Activated naive CD4-positive, alpha-beta T cell treated with anti-CD3 and anti-CD28 coated beads, Interleukin-2, amount 10 ng/mL, durations not matched to agents 7 days and 5 days (primary cell): ENCODE measurements at regions not wholly inside any gene's neighbourhood (a gene's known extent, or its start where the extent isn't known, plus 50 kb on each side); places are given as distances from the start of the nearest gene placed in this dataset.
"Not testable (repeated sequence)": the region's sequence is repeated elsewhere in the genome, so short reads cannot be mapped to it uniquely, and the experiment has no call there.

Experiments used
- CTCF ChIA-PET: fragments of 350-600 bp; sonication (Branson Sonifier 250); formaldehyde crosslinking; loops from one replicate; lab custom pipeline; 2021; ENCODE audit warnings: antibody characterized with exemption; lab: Charles Lee
- DNase-seq: peaks from one replicate; pipeline ENCODE4 v3.0.0-alpha.2; 2020
- H3K27ac Mint-ChIP-seq: one replicate; pipeline ENCODE4 v1.8.0; 2021; ENCODE audit warnings: mild to moderate bottlenecking, moderate library complexity, mixed read lengths
- H3K27me3 Mint-ChIP-seq: one replicate; pipeline ENCODE4 v1.8.0; 2021; ENCODE audit warnings: mild to moderate bottlenecking, mixed read lengths
- H3K36me3 Mint-ChIP-seq: one replicate; pipeline ENCODE4 v1.8.0; 2021; ENCODE audit warnings: mixed read lengths
- H3K4me1 Mint-ChIP-seq: one replicate; pipeline ENCODE4 v1.8.0; 2021; ENCODE audit warnings: mixed read lengths
- H3K4me3 Mint-ChIP-seq: one replicate; pipeline ENCODE4 v1.8.0; 2021; ENCODE audit warnings: mild to moderate bottlenecking, moderate library complexity, mixed read lengths
- H3K9me3 Mint-ChIP-seq: one replicate; pipeline ENCODE4 v1.8.0; 2021; ENCODE audit warnings: mixed read lengths

DNA sequence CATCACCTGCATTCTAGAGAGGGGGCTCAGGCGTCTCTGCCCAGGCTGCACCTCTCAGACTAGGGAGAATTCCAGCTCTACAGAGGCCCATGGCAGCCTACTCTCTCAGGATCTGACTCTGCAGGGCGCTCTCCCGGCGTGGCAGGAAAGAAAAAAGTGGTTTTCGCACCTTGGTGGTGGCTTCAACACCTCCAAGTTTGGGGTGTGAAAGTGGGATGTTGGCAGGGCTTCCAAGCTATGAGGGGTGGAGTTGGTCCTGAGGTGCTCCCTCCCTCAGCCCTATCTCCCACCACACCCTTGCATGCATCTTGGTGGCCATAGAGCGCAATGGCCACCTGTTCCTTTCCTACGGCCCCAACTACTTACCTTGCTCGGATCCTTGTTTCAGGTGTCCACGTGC, 166.5 kb downstream of the VSIG4 start:
- H3K4me3 Mint-ChIP-seq = no peak overlapping the region
- no peak overlapping the region for H3K27ac Mint-ChIP-seq
- H3K4me1 Mint-ChIP-seq = peaks cover 4% of the 10 kb centered on the region
- H3K27me3 Mint-ChIP-seq = no peaks in the 10 kb centered on the region
- peaks cover 1% of the 10 kb centered on the region for H3K36me3 Mint-ChIP-seq
- CTCF ChIA-PET = no interaction called here
- peaks cover 7% of the 10 kb centered on the region for H3K9me3 Mint-ChIP-seq
- no peak for DNase-seq

DNA sequence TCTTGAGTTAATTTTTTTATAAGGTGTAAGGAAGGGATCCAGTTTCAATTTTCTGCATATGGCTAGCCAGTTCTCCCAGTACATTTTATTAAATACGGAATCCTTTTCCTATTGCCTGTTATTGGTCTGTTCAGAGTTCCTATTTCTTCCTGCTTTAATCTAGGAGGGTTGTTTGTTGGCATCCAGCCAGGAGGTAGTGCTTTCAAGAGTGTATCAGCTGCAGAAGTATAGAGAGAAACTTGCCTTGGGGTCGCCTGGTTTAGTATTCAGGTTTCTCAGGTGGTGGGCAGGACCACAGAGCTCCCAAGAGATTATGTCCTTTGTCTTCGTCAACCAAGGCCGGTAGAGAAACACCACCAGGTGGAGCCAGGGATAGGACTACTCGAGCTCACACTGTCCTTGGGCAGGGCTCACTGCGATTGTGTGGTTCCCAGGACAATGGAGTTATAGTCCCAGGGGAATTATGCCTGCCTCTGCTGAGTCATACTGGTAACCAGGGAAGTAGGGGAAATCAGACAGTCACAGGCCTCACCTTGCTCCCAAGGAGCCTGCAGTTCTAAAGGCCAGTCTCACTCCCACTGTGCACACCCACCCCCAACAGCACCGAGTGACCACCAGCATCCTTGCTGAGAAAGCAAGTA, 168.1 kb downstream of the VSIG4 start:
- no peak for DNase-seq
- Mint-ChIP-seq H3K27me3 (no peaks in the 10 kb centered on the region), H3K9me3 (peaks cover 7% of the 10 kb centered on the region), H3K4me1 (peaks cover 4% of the 10 kb centered on the region), H3K36me3 (peaks cover 1% of the 10 kb centered on the region), H3K4me3 (no peak overlapping the region), H3K27ac (no peak overlapping the region)
- CTCF ChIA-PET = no interaction called here

DNA sequence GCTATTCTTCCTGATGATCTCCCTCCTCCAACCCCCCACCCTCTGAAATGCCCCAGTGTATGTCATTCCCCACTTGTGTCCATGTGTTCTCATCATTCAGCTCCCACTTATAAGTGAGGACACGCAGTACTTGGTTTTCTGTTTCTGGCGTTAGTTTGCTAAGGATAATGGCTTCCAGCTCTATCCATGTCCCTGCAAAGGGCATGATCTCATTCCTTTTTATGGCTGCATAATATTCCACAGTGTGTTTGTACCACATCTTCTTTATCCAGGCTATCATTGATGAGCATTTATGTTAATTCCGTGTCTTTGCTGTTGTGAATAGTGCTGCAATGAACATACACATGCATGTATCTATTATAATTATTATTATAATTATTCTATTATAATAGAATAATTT, 169.3 kb downstream of the VSIG4 start:
- H3K4me1 Mint-ChIP-seq = peaks cover 17% of the 10 kb centered on the region
- DNase-seq, H3K4me3 Mint-ChIP-seq, CTCF ChIA-PET, H3K27ac Mint-ChIP-seq, H3K36me3 Mint-ChIP-seq, H3K27me3 Mint-ChIP-seq, H3K9me3 Mint-ChIP-seq: not testable (repeated sequence)

DNA sequence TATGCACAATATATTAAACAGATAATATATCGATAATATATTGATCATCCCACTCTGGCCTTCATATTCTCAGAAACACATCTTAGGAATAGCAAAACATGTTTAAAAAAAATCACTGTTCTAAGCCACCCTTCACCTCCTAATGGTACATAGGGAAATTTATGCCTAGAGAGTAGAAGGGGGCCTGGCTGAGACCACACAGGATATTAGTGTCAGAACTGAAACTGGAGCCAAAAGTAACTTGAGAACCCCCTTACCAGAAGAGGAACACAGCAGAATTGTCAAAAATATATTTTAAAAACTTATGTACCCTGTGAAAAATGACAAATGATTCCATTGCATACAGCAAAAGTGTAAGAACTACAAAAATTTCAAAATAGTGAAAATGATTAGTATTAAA, 173.1 kb downstream of the VSIG4 start:
- Mint-ChIP-seq H3K9me3 (no peaks in the 10 kb centered on the region), H3K27ac (peak overlapping the region; percentile 52), H3K36me3 (peaks cover 2% of the 10 kb centered on the region), H3K27me3 (no peaks in the 10 kb centered on the region), H3K4me1 (peaks cover 39% of the 10 kb centered on the region), H3K4me3 (no peak overlapping the region)
- no peak for DNase-seq
- CTCF ChIA-PET = interaction anchor here (1.0 kb wide), 1 partner anchor 112 kb away, joined by 4 read pairs; no protein-coding TSS in a partner anchor

DNA sequence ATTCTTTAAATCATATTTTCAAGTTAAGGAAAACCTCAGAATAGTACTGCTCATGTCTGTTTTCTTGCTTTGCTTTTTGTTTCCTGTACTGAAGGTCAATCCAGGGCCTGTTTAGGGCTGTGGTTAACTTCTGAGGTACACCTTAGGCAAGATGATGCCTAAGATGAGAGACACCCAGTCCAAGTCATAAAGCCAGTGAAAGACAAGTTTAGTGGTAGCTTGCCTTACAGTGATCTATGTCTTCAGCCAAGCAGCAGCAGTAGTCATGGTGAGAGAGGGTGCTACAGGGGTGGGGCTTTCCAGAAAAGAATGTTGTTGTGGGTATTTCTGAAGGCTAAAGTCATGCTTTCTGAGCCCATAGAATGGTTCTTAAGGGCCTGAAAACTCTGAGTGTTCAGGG, 173.7 kb downstream of the VSIG4 start:
- DNase-seq = peak; percentile 40
- H3K27me3 Mint-ChIP-seq = no peaks in the 10 kb centered on the region
- peaks cover 2% of the 10 kb centered on the region for H3K36me3 Mint-ChIP-seq
- H3K9me3 Mint-ChIP-seq = no peaks in the 10 kb centered on the region
- H3K4me1 Mint-ChIP-seq = peaks cover 45% of the 10 kb centered on the region
- CTCF ChIA-PET = interaction anchor here (1.0 kb wide), 1 partner anchor 112 kb away, joined by 4 read pairs; no protein-coding TSS in a partner anchor
- H3K27ac Mint-ChIP-seq = peak overlapping the region; percentile 76
- H3K4me3 Mint-ChIP-seq = no peak overlapping the region

DNA sequence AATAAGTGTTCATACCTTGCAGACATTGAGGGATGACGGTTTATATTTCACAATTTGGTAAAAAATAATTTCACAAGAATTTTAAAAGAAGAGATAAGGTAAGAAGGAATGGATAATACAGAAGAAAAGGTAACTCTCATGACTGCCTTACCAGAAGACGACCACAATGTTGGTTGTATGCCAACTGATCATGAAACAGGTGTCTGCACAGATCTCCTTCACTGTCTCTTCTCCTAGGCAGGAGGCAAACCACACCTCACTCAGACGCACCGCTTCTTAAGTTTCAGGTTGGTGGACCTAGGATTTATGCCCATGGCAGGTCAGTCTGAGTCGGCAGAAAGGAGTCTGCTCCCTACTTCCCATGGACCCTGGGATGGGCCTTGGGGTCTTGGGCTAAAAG, 177.2 kb downstream of the VSIG4 start:
- H3K36me3 Mint-ChIP-seq = peaks cover 2% of the 10 kb centered on the region
- H3K4me1 Mint-ChIP-seq = peaks cover 56% of the 10 kb centered on the region
- H3K27ac Mint-ChIP-seq = no peak overlapping the region
- no peak for DNase-seq
- CTCF ChIA-PET = no interaction called here
- H3K27me3 Mint-ChIP-seq = no peaks in the 10 kb centered on the region
- no peaks in the 10 kb centered on the region for H3K9me3 Mint-ChIP-seq
- no peak overlapping the region for H3K4me3 Mint-ChIP-seq

DNA sequence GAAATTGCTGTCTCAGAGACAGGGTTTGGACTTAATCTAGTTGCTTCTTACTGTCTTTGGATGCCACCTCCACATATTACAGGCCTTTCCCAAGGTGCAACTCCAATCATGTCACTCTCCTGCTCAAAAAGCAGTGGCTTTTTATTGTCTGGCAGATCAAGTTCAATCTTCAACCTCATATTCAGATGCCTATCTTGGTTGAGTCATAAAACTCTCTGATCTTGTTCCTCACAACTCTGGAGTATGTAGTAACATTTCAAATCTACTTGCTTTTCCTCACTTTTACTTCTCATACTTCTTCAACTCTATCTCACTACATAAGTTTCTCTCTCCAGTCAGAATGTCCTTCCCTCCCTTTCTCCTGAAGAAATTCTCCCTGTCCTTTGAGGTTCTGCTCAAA, 180.6 kb downstream of the VSIG4 start:
- CTCF ChIA-PET = no interaction called here
- no peak overlapping the region for H3K4me3 Mint-ChIP-seq
- H3K27ac Mint-ChIP-seq = no peak overlapping the region
- H3K4me1 Mint-ChIP-seq = peaks cover 37% of the 10 kb centered on the region
- no peak for DNase-seq
- H3K27me3 Mint-ChIP-seq = no peaks in the 10 kb centered on the region
- peaks cover 13% of the 10 kb centered on the region for H3K9me3 Mint-ChIP-seq
- H3K36me3 Mint-ChIP-seq = peaks cover 5% of the 10 kb centered on the region

DNA sequence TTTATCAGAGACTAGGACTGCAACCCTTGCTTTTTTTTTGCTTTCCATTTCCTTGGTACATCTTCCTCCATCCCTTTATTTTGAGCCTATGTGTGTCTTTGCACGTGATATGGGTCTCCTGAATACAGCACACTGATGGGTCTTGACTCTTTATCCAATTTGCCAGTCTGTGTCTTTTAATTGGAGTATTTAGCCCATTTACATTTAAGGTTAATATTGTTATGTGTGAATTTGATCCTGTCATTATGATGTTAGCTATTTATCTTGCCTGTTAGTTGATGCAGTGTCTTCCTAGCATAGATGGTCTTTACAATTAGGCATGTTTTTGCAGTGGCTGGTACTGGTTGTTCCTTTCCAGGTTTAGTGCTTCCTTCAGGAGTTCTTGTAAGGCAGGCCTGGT, 185.4 kb downstream of the VSIG4 start:
- H3K27ac Mint-ChIP-seq, H3K4me3 Mint-ChIP-seq, H3K27me3 Mint-ChIP-seq, CTCF ChIA-PET, H3K36me3 Mint-ChIP-seq, DNase-seq, H3K4me1 Mint-ChIP-seq: not testable (repeated sequence)
- peaks cover 18% of the 10 kb centered on the region for H3K9me3 Mint-ChIP-seq

DNA sequence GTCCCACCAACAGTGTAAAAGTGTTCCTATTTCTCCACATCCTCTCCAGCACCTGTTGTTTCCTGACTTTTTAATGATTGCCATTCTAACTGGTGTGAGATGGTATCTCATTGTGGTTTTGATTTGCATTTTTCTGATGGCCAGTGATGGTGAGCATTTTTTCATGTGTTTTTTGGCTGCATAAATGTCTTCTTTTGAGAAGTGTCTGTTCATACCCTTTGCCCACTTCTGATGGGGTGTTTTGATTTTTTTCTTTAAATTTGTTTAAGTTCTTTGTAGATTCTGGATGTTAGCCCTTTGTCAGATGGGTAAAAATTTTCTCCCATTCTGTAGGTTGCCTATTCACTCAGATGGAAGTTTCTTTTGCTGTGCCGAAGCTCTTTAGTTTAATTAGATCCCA, 183.9 kb downstream of the MSN start:
- DNase-seq, H3K27ac Mint-ChIP-seq, CTCF ChIA-PET, H3K4me3 Mint-ChIP-seq, H3K36me3 Mint-ChIP-seq, H3K27me3 Mint-ChIP-seq, H3K4me1 Mint-ChIP-seq: not testable (repeated sequence)
- H3K9me3 Mint-ChIP-seq = peaks cover 14% of the 10 kb centered on the region

DNA sequence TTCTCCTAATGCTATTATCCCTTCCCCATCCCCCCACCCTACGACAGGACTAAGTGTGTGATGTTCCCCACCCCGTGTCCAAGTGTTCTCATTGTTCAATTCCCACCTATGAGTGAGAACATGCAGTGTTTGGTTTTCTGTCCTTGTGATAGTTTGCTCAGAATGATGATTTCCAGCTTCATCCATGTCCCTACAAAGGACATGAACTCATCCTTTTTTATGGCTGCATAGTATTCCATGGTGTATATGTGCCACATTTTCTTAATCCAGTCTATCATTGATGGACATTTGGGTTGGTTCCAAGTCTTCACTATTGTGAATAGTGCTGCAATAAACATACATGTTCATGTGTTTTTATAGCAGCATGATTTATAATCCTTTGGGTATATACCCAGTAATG, 183.4 kb downstream of the MSN start:
- CTCF ChIA-PET, H3K4me1 Mint-ChIP-seq, H3K27me3 Mint-ChIP-seq, H3K4me3 Mint-ChIP-seq, H3K36me3 Mint-ChIP-seq, DNase-seq, H3K27ac Mint-ChIP-seq: not testable (repeated sequence)
- H3K9me3 Mint-ChIP-seq = peaks cover 14% of the 10 kb centered on the region

DNA sequence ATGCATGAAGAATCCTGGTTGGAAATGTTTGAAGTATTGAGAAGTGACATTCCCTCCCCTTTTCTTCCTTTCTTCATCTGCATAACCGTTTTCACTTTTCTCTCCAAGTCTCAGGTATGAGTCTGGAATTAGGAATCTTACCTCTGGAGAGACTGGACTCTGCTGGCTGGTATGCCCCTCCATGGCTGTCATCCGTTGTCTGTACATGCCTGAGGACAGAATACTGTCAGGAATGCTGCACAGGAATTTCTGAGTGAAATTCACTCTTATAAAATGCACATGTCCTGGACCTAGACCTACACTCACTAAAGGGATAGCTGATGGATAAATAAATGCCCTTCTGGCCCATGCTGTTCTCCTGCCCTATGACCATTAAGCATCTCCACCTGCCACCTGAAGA, 179.5 kb downstream of the MSN start:
- Mint-ChIP-seq H3K36me3 (no peaks in the 10 kb centered on the region), H3K4me3 (no peak overlapping the region), H3K27ac (no peak overlapping the region), H3K4me1 (no peaks in the 10 kb centered on the region), H3K27me3 (no peaks in the 10 kb centered on the region), H3K9me3 (no peaks in the 10 kb centered on the region)
- no peak for DNase-seq
- CTCF ChIA-PET = no interaction called here

DNA sequence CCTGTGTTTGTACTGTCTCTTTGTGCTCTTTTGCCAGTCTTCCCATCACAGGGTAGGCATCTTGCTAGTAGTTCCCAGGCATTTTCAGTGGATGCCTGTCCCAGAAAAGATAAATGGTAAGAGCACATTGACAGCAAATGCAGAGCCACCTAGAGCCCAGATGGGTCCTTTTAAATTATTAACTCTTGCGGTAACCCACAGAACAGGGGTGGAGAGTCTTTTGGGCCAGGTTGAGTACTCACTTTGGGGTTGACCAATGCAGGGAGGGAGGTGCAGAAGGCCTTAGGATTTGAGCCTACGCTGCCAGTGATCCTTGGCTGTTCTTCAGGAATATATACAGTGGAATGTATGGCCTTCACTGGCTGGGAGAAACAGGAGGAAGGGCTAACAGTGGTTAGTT, 173.8 kb downstream of the MSN start:
- Mint-ChIP-seq H3K36me3 (no peaks in the 10 kb centered on the region), H3K4me3 (no peak overlapping the region), H3K4me1 (peaks cover 9% of the 10 kb centered on the region), H3K27ac (no peak overlapping the region), H3K27me3 (no peaks in the 10 kb centered on the region), H3K9me3 (peaks cover 2% of the 10 kb centered on the region)
- CTCF ChIA-PET = no interaction called here
- no peak for DNase-seq

DNA sequence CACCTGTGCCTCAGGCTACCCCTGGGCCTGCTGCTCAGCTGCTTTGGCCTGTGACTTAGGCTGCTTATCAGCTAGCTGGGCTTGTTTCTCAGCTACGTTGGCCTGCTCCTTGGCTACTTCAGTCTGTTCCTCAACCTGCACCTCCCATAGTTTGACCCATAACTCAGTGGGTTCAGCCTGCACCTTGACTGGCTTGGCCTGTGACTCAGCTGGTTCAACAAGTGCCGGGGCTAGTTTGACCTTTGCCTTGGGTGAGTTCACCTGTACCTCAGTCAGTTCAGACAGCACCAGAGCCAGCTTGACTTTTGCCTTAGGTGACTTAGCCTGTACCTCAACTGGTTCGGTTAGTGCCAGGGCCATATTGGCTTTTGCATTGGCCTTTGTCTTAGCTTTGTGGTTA, 171.2 kb downstream of the MSN start:
- no peaks in the 10 kb centered on the region for H3K36me3 Mint-ChIP-seq
- no peak overlapping the region for H3K27ac Mint-ChIP-seq
- no peak for DNase-seq
- no peaks in the 10 kb centered on the region for H3K27me3 Mint-ChIP-seq
- H3K4me3 Mint-ChIP-seq = no peak overlapping the region
- H3K9me3 Mint-ChIP-seq = peaks cover 2% of the 10 kb centered on the region
- CTCF ChIA-PET = no interaction called here
- H3K4me1 Mint-ChIP-seq = peaks cover 9% of the 10 kb centered on the region

DNA sequence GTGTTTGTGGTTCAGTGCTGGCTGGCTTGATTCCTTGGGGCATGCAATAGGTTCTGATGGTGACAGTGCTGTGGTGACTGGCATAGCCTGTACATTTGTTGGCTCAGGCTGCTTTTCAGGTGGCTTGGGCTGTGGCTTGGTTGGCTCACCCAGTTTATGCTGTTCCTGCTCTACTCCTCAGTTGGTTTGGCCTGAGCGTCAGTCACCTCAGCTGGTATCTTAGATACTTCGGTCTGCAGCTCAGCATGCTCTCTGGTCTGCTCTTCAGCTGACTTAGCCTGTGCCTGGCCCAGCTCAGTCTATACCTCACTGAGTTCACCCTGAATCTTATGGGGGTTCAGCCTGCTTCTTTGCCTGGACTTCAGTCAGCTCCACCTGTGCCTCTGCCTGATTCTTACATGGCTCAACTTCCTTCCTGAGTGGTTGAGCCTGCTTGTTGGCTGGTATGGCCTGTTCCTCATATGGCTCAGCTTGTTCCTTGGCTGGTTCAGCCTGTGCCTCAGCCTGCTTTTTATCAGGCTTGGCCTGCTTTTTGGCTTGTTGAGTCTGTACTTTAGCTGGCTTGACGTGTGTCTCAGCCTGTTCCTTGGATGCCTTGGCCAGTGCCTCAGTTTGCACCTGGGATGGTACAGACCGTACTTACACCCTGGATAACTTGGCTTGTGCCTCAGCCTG, 170.6 kb downstream of the MSN start:
- H3K4me1 Mint-ChIP-seq = peaks cover 9% of the 10 kb centered on the region
- H3K27me3 Mint-ChIP-seq = no peaks in the 10 kb centered on the region
- no peaks in the 10 kb centered on the region for H3K36me3 Mint-ChIP-seq
- H3K9me3 Mint-ChIP-seq = peaks cover 2% of the 10 kb centered on the region
- CTCF ChIA-PET = no interaction called here
- no peak overlapping the region for H3K27ac Mint-ChIP-seq
- DNase-seq = no peak
- H3K4me3 Mint-ChIP-seq = no peak overlapping the region

DNA sequence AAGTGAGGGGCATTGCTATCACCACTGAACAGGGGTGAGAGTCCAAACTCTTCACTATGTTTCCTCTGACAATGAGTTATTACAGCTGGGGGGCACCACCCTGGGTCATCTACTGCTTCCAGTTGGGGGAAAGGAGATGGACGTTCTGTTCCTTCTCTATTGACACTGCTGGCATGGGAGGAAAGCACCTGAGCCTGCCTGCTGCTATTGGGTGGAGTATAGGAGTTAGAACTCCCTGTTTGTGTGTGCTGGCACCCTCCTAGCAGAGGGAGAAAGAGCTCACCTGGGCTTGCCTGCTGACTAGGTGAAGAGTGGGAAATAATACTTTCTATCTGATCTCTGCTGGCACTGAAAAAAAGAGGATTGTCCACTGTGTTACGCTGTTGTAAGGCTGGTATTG, 163.8 kb downstream of the MSN start:
- Mint-ChIP-seq H3K27ac (no peak overlapping the region), H3K4me1 (no peaks in the 10 kb centered on the region), H3K4me3 (no peak overlapping the region), H3K9me3 (no peaks in the 10 kb centered on the region), H3K36me3 (no peaks in the 10 kb centered on the region), H3K27me3 (peaks cover 8% of the 10 kb centered on the region)
- no peak for DNase-seq
- CTCF ChIA-PET = no interaction called here
